DMS153 treated with DMSO at 0.1 percent for 48 hours (cell line): ENCODE measurements at regions not wholly inside any gene's neighbourhood (a gene's known extent, or its start where the extent isn't known, plus 50 kb on each side); places are given as distances from the start of the nearest gene placed in this dataset.

Experiments used
- DNase-seq: peaks from one replicate; lab custom pipeline; 2025; ENCODE audit not compliant: unreplicated experiment; lab: John Stamatoyannopoulos, UW

DNA sequence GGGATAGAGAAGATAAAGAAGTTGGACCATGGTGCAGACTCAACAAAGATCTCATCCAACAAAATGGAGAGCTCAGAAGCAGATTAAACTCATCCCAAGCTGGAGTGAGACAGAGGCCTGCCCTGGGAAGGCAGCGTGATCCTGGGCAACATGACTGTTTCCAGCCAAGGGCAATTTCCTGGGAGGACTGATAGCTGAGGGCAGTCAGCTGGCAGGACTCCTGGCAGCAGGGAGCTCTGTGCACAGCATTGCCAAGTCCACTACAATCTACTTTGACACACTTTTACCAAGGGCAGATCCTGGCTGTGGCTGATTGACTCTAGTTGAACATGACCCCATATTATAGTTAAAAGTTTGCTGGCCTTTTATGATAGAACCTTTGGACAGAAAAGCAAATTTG lies 357.3 kb upstream of the RASGEF1B start:
- DNase-seq: no peak

DNA sequence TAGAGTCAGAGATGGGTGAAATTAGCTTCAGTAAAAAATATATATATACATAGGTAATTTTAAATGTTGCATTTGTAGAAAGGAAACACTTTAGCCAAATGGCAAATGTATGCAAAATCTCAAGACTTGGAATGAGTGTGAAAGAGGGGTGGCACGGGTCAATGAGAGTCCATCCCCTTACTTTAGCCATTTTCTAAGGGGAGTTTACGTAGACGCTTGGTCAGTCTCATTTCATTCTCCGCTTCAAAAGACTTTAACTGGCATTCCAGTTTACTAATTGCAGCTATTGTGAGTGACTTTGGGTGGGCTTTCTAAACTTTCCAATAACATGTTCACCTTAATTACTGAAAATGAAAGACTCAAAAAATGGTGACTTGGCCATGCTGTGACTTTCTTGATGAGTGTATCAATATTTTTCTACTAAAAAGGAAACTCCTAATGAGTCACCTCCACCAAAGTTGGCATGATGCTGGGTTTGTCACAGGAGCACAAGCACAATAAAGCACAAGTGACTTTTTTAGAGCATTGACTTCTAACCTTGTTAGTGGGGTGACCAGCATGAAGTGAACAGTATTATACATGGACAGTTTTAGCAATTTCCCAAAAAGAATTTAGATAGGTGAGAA lies 356.0 kb upstream of the RASGEF1B start:
- DNase-seq: no peak

DNA sequence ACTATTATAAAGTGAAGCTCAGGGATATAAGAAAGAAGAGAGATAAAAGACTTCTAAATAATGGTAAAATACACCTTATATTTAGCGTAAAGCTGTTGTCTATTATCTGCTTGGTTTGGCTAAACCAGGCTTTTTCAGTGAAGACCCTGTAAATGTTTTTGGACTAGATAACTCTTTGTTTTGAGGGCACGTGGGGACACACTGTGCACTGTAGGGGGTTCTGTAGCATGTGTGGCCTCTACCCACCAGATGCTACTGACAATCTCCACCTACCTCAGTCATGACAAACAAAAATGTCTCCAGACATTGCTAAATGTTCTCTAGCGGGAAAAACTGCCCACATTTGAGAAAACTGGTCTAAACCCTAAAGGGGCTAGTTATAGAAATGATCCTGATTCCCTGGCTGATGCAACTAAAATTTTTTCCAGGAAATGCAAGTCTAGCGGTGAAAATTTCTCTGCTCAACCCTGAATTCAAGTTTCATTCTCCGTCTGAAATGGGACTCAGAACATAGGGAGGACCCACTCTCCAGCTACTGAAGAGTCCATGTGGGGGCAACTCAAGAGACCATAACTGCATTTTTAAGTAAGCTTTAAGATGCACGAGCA lies 355.2 kb upstream of the RASGEF1B start:
- no peak for DNase-seq

DNA sequence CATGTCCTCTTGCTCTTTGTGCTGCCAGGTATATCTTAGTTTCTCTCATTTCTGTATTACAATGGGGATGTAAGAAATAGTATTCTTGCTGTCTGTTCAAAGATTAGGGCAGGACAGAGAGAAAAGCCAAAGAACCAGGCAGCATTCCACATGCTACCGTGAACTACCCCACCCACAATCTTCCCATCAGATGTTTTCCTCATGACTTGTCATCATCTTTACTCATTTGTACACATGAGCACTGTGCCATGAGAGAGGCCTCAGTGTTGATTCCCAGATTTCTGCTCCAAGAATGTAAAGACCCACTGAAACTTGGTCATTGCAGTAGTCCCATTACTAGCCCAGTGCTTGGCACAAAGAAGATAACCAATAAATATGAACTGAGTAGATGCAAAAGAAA lies 354.6 kb upstream of the RASGEF1B start:
- no peak for DNase-seq

DNA sequence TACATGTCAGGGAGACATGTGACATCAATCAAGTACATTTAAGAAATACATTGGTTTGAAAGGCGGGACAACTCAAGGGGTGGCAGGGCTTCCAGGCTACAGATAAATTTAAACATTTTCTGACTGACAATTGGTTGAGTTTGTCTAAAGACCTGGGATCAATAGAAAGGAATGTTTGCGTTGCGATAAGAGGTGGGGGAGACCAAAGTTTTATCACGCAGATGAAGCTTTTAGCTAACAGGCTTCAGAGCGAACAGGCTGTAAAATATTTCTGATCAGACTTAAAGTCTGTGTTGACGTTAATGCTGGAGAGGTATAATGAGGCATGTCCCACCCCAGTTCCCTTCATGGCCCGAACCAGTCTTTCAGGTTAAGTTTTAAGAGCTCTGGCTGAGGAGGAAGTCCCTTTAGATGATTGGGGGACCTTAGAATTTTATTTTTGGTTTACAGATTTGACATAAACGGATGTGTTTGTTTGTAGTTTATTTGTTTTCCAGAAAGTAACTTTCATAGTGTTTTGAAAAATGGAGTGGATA lies 346.7 kb upstream of the RASGEF1B start:
- no peak for DNase-seq

DNA sequence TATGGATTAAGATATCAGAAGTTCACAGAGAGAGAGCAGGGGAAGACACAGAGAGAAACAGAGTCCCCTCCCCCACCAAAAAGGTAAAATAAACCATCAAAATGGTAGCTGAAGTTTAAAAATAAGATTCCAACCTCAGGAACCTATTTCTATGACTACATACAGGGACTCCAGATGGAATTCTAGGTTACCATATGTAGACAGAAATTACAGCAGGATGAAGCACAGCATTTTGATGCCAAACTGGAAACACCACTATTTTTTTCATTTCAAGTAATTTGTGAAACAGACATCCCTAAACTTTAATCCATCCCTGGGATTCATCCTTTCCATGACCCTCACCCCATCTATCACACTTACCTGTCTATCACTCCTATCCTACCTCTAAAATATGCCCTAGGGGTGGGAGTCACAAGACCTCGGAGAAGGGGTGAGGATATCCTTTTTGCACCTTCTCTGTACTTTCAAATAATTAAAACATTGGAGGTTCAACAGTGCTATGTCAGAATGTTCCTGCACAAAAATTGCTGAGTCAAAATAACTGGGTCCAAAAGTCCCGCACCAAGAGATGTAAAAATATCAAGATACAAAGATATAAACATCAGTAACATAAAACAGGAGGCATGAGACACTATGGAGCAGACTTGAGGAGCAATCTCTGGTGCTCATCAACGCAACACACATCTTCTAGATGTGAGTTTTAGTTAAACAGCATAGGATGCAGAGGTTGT lies 344.5 kb upstream of the RASGEF1B start:
- no peak for DNase-seq

DNA sequence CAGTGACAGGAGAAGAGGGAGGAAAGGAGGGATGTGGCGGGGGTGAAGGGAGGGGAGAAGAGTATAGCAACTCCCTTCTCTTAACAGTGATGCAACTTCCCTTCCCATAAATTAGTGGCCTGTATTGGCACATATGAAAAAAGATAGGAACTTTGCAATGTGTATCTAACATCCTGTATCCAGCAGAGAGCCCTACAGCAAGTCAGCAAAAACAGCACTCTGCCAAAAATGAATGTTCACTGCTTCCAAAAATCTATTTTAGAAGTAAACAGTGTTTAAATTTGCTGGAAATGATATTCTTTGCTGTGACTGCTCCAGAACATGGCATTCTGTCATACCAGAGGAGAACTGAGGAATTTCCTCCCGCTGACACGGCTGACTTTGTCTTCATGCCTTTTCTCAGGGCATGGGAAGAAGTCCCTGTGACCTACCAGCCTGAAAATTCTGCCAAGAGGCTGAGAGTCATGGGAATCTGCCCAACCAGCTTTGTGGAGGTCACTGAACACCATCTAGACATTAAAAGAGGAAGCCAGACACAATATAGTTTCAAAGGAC lies 343.4 kb upstream of the RASGEF1B start:
- DNase-seq: no peak

DNA sequence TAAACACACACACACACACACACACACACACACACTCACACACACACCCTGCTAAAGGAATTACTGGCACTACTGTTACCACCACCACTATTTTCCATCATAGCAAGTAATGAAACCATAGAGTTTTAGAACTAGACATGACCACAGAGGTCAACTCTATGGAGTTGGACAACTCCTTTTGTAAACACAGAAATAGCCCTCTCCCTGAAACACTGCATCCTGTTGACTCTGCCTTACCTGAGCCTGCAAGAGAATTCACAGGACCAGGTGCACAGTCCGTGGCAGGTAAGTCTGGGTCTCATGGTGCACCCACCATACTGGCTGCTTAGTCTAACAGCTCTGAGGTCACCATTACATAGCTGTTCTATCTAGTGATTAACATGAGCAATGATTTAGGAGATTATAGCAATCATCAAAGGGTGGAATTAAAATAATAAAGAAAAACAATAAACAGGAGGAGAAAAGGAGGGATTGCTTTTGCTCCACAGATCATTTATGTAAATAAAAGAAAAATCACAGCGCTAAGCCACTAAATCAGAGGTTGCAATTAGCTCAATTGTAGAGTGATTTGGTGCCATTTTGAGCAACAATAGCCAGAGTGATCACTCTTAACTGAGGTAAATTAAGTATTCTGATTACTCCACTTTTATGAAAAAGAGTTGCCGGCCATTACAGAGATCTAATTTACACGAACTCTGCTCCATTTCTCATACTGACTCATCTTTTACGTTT lies 340.0 kb upstream of the RASGEF1B start:
- DNase-seq: no peak

DNA sequence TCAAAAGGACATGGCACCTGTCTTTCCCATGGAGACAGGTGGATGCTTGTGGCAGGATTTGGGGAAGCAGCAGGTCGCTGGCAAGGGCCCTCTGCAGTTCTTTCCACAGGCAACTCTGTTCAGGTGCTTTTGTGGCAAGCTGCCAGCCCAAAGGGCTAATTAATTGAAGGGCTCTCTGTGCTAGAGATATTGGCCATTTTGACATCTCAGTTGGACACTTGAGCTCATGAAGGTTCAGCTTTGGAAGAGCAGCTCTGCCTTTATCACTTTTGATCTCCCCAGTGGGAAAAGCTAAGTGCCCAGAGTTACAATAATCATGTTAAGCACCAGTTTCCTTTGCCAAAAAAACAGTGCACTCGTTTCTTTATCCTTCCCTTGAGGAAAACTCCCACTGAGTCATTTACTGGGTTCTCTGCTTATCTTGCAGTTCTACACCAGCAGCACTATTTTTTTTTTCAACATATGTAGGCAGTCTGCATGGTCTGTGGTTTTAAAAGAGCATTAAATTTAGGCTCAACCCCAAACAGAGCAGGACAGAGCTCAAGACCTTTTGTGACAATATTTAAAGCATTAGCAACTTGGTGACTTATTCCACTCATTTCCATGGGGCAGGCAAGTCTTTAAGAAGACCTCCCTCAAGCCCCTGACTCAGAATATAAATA lies 336.4 kb upstream of the RASGEF1B start:
- peak; percentile 90 for DNase-seq

DNA sequence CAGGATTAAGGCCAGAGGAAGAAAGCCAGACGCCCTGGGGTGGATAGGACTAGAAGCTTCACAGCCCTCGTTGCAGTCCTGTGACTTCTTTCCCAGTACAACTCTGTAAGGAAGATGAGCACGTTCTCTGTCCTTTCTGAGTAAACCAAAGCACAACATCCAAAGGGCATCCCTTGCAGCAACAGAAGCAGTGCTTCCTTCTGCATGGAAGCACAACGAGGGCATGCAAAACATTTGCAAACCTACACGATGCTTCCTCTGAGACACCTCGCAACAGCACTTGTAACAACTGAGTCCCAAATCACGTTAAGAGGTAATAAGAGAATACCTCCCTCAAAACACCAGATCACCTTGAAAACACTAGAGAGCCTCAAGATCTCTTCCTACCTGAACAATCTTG lies 335.7 kb upstream of the RASGEF1B start:
- DNase-seq: no peak

DNA sequence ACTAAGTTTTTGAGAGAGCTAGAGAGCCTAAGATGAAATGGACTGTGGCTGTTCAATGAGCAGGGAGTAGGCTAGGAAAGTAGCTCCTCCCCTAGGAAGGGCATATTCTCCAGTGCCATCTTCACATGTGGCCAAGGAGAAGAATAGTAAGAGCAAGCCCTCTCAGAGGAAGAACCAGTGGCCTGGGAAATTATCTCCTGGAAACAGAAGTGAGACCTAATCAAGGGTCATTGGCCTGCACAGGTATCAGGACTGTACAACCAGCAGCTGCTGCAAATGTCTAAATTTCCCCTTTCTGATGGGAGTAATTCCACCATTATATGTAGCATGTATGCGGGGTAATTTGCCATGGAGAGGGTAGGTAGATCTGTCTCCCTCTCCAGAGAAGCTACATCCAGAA lies 334.8 kb upstream of the RASGEF1B start:
- DNase-seq: no peak

DNA sequence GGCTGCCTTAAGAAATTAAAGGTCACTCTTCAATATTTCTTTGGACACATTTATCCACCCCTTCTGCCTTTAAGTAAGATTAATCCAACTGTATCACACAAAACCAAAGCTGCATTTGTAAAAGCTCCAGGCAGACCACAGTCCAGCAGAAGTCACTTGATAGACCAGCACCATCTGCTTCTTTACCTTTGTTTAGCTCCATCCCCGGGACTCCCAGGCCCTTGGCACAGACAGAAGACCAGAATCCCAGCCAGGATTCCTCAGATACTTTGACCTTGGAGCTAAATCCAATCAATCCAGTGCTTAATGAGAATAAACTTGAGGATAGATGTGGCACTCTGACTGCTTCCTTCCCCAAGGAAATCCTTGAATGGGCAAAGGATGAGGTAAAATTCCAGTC lies 333.1 kb upstream of the RASGEF1B start:
- DNase-seq: no peak

DNA sequence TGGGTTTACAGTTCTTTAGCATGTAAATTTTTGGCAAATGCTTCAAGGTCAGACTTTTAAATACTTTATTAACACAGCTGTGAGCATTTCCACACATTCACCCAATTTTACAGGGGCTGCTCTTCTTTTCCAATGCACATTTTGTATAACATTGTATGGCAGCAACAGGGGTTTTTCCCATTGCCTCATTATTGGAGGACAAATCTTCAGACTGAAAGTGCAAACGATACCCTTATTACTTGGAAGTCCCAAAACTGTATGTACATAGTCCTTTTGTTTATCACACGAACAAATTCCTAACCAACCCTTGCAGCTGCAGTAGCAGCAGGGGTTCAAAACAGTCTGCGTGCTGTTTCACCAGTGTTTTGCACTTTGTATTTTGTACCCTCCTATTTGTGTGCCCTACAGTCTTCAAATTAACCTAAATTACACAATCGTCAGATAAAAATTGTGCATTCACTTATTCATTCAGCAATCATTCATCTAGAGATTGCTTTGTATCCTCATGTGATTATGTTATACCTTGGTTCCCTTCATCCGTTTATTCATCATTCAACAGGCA lies 330.7 kb upstream of the RASGEF1B start:
- DNase-seq: no peak

DNA sequence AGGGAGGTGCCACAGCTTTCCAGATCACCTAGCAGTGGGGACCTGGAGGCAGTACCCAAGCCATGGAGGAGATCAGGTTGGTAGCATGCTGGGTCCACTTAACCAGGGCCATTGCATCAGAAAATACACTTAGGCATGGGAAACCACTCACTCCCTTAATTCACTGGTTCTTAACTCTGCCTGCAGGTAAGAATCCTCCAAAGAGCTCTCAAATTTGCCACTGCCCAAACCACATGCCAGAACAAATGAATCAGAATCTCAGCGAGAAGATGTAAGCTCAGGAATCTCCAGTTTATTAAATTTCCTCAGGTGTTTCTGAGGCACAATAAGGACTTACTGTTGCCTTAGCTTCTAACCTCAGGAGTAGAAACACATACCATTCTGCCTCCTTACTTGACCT lies 327.7 kb upstream of the RASGEF1B start:
- no peak for DNase-seq

DNA sequence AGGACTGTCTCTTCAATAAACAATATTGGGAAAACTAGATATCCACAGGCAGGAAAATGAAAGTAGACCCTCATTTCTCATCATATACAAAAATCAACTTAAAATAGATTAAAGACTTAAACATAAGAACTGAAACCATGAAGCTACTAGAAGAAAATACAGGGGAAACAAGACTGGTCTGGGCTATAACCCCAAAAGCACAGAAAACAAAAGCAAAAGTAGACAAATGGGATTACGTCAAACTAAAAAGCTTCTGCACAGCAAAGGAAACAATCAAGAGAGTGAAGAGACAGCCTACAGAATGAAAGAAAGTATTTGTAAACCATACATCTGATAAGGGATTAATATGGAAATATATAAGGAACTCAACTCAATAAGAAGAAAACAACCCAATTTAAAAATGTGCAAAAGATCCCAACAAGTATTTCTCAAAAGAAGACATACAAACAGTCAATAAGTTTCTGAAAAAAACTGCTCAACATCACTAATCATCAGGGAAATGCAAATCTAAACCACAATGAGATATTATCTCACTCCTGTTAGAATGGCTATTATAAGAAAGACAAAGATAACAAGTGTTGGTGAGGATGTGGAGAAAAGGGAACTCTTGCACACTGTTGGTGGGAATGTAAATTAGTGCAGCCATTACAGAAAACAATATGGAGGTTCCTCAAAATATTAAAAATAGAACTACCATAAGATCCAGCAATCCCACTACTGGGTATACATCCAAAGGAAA lies 325.3 kb upstream of the RASGEF1B start:
- no peak for DNase-seq

DNA sequence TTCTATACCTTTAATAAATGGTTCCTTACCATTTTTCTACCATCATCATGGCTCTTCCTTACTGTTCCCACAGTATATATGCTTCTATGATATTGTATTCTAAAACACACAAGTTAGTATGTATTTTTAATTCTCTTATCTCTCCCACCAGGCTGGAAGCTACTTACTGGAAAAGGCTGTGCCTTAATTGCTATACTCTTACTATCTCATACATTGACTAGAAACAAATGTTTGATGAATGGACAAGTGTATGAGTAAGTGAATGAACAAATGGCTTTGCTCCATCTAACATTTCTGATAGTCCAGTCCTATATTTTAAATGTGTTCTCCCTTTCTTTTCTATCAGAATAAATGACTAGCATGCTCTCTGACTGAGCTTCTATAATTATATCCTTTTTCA lies 320.8 kb upstream of the RASGEF1B start:
- DNase-seq: no peak

DNA sequence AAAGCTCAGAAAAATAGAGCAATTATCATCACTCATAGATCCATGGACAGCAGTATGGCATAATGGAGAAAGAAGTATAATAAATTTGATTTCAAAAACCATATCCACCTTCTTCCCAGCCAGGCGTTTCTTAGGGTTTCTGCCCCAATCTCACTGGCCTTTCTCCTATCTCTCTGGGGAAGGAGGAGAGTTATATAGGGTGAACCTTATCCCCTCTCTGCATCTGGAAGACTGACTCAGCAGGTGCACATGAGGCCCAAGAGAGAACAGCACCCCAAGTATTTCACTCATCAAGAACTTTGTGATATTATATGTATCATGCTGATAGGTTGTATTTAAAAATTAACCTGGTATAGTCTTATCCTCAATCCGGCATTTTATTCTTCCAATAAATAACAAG lies 318.8 kb upstream of the RASGEF1B start:
- no peak for DNase-seq

DNA sequence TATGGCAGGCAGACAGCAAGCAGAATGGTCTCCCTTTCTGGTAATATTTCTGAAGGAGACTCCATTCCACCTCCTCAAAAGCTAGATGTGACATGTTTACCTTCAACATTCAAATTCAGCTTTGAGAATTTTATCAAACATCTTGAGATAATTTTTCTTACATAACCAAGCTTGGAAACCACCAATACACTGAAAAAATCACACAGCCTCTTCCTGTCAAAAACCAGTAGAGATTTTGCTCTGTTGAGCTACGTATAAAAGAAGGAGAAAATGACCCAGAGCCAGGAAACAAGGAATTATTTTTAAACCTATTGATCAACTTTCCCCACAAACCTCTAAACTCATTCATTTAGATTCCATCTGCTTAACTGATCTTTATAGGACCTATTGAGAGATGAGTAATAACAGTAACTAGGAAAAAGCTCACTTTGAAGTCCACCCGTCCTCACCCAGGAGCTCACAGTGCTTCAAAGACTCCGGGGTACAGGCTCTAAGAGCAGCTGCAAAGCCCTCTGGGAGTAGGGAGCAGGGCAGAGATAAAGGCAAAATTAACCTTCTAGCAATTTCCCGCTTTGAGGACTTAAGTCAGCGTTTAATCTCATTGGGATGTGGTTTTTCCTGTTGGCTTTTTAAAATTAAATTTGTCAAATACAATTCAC lies 318.2 kb upstream of the RASGEF1B start:
- no peak for DNase-seq

DNA sequence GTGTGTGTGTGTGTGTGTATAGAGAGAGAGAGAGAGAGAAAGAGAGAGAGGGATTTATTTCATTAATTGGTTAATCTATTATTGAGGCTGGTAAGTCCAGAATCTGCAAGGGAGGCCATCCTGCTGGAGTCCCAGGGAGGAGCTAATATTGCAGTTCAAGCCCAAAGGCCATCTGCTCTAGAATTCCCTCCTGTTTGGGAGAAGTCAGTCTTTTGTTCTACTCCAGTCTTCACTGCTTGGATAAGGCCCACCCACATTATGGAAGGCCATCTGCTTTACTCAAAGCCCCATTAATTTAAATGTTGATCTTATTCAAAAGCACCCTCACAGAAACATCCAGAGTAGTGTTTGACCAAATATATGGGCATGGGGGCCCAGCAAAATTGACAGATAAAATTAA lies 317.5 kb upstream of the RASGEF1B start:
- DNase-seq: no peak
